Hematopoietic multipotent progenitor cell treated with erythropoietin and hydrocortisone succinate and interleukin-3 and kit ligand, for 17 days (in vitro differentiated cells): ENCODE measurements at regions not wholly inside any gene's neighbourhood (a gene's known extent, or its start where the extent isn't known, plus 50 kb on each side); places are given as distances from the start of the nearest gene placed in this dataset.

Experiments used
- DNase-seq: peaks from one replicate; pipeline ENCODE4 v3.0.0-alpha.2; 2015; ENCODE audit warnings: low spot score

DNA sequence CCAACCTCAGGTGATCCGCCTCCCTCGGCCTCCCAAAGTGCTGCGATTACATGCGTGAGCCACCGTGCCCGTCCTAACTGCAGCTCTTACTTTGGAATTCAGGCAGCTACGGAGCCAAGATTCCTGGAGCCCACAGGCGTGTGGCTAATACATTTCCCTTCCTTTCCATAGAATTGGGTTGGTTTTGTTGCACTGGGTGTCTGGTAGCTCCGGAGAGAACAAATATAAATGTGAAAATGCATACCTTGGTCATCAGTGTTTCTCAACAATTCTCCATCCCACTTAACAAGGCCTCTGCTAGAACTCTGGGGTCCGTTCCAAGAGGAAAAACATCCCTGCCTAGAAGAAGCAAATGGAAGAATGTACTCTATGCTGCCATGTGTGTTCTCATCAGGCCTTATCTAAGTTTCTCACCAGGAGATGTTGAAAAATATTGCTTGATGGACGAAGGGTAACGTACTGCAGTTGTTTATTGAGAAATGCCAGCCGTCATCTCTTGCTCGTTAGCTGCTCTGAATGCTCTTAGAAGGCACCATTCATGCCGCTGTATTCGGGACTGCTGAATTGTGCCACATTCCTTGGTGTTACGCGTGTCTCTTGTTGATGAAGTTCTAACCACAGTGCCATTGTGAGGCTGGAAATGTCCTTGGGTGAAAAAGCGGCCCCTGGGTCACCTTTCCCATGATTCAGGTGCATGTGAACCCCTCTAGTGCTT, 50.5 kb upstream of the CD99 start:
- DNase-seq = no peak

DNA sequence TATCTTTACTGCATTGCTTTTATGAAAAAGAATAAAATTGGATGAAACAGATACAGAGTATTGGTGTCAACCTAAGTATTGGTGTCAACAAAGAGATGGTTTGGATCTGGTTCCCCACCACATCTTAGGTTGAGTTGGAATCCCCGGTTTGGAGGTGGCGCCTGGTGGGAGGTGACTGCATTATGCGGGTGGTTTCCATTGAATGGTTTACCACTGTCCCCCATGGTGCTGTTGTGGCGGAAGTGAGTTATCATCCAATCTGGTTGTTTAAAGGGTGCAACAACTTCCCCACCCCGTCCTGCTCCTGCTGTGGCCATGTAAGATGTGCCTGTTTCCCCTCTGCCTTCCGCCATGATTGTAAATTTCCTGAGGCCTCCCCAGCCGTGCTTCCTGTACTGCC, 52.8 kb upstream of the CD99 start:
- DNase-seq = no peak

DNA sequence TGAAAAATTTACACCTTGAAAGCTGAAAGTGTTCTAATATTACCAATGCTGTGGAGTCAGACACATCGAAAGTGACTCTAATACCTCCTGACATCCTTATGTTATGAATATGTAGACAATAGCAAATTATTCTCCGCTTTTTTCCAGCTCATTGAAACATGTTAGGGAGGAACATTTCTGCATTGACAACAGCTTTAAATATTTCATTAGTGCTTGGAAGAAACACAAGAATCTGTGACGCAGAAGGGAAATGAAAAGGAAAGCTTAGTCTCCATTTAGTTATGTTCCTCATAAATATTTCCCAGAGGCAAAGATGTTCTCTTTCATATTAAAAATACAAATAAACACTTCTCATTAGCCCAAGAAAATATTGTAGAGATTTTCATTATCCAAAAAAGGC, 55.8 kb upstream of the CD99 start:
- DNase-seq = no peak

DNA sequence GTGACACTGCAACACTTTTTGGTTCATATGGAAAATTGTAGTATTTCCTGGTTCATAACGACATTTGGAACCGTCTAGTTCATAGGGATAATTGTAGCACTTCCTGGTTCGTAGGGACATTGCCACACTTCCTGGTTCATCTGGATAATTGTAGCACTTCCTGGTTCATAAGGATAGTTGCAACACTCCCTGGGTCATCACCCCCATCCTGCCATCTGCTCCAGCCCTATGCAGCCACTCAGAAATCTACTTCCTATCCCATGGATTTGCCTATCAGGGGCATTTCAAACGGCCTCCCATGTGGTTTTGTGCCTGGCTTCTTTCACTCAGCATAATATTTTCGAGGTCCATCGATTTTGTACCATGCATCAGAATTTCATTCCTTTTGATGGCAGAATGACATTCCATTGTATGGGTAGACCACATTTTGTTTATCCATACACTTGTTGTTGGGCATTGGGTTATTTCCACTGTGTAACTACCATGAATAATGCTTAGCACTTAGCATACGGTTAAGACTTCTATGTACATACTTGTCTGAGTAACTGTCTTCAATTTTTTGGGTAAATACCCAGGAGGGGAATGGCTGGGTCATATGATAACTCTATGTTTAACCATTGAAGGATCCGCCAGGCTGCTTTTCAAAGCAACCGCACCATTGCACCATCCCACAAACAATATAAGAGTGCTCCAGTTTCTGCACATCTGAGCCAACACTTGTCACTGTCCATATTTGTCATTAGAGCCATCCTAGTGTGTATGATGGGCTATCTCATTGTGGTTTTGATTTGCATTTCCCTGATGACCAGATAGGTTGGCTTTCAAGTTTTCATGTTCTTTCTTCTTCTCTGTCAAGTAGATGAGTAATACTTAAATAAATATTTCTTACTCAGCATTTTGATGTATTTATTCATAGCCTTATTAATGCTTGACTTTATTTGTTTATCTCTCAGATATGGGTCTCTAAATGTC, 58.3 kb upstream of the CD99 start:
- no peak for DNase-seq

DNA sequence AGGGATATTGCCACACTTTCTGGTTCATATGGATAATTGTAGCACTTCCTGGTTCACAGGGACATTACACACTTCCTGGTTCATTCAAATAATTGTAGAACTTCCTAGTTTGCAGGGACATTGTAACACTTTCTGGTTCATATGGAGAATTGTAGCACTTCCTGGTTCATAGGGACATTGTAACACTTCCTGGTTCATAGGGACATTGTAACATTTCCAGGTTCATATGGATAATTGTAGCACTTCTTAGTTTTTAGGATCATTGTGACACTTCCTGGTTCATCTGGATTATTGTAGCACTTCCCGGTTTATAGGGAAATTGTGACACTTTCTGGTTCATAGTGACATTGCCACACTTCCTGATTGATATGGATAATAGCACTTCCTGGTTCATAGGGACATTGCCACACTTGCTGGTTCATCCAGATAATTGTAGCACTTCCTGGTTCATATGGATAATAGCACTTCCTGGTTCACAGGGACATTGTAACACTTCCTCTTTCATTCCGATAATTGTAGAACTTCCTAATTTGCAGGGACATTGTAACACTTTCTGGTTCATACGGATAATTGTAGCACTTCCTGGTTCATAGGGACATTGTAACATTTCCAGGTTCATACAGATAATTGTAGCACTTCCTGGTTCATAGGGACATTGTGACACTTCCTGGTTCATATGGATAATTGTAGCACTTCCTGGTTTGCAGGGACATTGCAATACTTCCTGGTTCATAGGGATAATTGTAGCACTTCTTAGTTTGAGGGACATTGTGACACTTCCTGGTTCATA, 59.2 kb upstream of the CD99 start:
- DNase-seq = no peak

DNA sequence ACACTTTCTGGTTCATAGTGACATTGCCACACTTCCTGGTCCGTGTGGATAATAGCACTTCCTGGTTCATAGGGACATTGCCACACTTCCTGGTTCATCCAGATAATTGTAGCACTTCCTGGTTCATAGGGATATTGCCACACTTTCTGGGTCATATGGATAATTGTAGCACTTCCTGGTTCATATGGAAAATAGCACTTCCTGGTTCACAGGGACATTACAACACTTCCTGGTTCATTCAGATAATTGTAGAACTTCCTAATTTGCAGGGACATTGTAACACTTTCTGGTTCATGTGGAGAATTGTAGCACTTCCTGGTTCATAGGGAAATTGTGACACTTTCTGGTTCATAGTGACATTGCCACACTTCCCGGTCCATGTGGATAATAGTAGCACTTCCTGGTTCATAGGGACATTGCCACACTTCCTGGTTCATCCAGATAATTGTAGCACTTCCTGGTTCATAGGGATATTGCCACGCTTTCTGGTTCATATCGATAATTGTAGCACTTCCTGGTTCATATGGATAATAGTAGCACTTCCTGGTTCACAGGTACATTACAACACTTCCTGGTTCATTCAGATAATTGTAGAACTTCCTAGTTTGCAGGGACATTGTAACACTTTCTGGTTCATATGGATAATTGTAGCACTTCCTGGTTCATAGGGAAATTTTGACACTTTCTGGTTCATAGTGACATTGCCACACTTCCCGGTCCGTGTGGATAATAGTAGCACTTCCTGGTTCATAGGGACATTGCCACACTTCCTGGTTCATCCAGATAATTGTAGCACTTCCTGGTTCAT, 60.0 kb upstream of the CD99 start:
- peak; percentile 67 for DNase-seq

DNA sequence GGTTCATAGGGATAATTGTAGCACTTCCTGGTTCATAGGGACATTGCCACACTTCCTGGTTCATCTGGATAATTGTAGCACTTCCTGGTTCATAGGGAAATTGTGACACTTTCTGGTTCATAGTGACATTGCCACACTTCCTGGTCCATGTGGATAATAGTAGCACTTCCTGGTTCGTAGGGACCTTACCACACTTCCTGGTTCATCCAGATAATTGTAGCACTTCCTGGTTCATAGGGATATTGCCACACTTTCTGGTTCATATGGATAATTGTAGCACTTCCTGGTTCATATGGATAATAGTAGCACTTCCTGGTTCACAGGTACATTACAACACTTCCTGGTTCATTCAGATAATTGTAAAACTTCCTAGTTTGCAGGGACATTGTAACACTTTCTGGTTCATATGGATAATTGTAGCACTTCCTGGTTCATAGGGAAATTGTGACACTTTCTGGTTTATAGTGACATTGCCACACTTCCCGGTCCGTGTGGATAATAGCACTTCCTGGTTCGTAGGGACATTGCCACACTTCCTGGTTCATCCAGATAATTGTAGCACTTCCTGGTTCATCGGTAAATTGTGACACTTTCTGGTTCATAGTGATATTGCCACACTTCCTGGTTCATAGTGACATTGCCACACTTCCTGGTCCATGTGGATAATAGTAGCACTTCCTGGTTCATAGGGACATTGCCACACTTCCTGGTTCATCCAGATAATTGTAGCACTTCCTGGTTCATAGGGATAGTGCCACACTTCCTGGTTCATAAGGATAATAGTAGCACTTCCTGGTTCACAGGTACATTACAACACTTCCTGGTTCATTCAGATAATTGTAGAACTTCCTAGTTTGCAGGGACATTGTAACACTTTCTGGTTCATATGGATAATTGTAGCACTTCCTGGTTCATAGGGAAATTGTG, 60.8 kb upstream of the CD99 start:
- DNase-seq = peak; percentile 79

DNA sequence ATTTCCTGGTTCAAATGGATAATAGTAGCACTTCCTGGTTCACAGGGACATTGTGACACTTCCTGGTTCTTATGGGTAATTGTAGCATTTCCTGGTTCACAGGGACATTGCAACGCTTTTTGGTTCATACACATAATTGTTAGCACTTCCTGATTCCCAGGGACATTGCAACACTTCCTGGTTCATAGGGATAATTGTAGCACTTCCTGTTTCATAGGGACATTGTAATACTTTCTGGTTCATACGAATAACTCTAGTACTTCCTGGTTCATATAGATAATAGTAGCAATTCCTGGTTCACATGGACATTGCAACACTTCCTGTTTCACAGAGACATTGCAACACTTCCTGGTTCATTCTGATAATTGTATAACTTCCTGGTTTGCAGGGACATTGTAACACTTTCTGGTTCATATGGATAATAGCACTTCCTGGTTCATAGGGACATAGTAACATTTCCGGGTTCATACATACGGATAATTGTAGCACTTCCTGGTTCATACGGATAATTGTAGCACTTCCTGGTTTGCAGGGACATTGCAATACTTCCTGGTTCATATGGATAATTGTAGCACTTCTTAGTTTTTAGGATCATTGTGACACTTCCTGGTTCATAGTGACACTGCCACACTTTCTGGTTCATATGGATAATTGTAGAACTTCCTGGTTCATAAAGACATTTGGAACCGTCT, 61.6 kb upstream of the CD99 start:
- peak; percentile 50 for DNase-seq

DNA sequence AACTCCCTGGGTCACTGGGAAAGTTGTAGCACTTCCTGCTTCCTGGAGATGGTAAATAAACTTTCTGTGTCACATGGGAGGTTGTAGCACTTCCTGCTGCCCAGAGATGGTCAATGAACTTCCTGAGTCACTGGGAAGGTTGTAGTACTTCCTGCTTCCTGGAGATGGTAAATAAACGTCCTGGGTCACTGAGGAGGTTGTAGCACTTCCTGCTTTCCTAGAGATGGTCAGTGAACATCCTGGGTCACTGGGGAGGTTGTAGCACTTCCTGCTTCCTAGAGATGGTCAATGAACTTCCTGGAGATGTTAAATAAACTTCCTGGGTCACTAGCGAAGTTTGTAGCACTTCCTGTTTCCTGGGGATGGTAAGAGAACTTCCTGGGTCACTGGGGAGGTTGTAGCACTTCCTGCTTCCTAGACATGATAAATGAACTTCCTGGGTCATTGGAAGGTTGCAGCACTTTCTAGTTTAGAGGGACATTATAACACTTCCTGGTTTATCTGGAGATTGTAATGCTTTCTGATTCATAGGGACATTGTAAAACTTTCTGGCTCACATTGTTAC, 62.3 kb upstream of the CD99 start:
- no peak for DNase-seq

DNA sequence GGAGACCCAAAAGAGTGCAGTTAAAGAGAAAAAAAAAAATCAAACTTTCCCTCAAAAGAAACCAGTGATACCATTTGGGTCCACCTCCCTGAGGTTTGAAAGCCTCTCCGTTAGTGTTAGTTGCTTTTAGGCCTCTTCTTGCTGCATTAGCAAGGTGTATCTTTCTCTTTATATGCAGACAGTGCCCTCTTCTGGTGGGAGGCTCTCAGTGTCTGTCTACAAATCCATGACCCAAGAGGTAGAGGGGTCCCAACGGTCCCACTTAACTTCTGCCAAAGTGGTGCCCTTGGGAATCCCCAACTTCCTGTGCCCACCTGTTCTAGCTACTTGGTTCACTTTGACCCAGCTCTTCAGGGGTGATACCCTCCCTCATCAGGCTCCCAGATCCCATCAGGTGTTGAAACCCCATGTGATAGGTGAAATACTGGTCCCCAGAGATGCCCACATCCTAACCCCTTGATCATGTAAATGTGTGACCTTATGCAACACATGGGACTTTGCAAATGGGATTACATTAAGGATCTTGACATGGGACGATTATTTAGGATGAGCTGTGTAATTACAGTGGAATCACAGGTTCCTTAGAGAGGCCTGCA, 63.7 kb upstream of the CD99 start:
- peak; percentile 46 for DNase-seq

DNA sequence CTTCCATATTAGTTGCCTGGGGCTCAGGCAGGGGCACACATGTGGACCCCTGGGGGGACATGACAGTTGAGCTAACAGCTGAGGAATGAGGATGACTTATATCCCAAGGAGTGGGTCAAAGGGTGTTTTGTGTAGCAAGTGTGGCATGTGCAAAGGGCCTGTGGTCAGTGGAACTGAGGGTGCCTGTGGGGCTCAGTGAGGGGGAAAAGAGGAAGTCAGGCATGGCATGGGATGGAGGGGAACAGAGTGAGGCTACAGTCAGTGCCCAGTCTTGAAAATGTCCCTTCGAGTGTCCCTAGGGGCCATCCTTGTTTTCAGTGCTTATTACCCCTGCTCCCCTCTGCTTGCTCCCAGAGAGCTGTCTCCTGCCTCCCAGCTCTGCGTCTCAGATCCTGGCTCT, 64.3 kb upstream of the CD99 start:
- no peak for DNase-seq

DNA sequence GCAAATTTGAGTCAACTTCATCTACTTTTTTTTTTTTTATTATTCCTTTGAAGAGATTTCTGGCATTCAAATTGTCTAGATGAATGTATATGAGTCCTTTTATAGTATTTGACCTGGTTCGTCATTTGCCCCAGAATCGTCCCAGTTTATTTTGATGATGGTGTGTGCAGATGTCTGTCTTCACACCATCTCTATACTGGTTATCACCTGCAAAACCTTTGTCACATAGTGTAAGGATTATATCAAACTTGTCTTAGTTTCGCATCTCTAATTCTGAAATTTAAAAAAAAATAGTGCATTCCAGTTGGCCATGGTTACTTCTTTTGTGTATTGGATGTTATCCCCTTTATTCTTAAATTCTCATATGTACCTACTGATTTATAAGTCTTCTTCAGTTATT, 70.5 kb upstream of the CD99 start:
- DNase-seq = no peak

DNA sequence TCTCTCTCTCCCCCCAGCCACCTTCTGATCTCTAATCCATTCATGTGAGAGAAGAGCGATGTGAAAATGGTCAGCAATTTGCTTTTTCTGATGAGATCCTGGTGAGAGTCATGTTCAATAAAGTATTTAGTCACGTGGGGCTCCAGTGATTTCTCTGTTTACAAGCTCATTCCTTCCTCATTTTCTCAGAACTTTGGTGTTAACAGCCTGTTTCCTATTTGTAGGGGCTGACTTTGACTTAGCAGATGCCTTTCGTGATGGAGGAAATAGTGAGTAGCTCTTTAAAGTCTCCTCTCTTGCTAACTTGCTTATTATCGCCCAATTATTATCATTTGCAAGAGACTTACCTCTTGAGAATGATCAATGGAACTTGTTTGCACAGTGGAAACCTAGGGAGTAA, 72.6 kb upstream of the CD99 start:
- no peak for DNase-seq

DNA sequence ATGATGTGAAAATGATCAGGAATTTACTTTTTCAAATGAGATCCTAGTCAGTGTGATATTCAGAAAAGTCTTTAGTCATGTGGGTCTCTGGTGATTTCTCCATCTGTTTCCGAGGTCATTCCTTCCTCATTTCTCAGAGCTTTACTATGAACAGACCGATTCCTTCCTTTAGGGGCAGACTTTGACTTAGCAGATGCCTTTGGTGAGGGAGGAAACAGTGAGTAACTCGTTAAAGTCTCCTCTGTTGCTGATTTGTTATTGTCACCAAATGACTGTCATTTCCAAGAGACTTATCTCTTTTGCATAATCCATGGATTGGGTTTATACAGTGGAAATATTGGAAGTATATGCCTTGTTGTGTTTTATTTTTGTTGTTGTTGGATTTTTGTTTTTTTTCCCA, 76.2 kb upstream of the CD99 start:
- no peak for DNase-seq

DNA sequence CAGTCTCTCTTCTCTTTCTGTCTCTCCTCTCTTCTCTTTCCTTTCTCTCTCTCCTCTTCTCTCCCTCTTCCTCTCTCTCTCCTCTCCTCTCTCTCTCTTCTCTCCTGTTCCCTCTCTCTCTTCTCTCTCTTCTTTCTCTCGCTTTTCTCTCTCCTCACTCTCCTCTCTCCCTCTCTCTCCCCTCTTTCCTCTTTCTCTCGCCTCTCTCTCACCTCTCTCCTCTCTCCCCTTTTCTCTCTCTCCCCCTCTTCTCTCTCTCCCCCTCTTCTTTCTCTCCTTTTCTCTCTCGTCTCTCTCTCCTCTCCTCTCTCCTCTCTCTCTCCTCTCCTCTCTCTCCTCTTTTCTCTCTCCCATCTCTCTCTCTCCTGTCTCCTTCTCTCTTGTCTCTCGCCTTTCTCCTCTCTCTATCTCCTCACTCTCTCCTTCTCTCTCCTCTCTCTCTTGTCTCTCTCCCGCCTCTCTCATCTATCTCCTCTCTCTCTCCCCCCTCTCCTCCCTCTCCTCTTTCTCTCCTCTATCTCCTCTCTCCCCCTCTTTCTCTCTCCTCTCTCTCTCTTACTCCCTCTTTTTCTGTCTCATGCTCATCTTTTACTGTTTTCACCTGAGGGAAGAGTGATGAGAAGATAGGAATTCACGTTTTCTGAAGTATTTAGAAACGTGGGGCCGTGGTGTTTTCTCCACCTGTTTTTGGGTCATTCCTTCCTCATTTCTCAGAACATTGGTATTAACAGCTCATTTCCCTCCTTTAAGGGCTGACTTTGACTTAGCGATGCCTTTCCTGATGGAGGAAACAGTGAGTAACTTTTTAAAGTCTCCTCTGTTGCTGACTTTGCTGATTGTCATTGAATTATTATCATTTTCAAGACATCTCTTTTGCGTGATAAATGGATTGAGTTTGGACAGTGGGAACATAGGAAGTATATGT, 80.6 kb upstream of the CD99 start:
- no peak for DNase-seq

DNA sequence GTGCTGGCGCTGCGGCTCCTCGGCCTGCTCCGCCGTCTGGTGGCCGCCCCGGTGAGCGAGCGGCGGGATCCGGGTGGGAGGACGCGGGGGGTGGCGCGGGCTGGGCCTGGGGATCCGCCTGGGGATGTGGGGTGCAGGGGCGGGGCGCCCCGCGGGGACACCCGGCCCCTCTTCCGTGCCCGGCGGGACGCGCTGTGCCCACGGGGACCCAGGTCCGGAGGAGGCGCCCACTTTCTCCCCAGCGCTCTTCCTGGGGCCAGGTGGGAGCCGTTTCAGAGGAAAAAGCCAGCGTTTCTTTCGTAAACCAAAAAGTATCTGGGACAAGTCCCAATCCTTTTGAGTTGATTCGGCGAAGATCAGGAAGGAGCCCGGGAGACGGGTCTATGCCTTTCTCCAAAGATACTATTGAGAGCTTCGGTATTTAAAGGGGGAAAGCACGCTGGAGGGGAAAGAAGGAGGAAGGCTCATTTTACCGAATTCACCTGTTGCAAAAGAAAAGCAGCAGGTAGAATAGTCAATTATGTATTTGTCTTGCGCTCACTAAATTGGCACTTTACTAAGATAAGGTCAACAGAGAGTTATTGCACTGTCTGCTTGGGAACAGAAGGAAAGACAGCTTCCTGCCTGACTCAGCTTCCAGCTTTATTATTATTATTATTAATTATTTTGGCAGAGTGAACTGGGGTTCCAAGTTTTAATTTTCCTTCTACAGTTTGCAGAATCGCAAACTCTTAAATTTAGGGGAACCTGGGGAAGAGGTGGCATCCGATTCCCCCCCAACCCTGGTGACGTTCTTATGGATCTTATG, 81.5 kb upstream of the CD99 start:
- DNase-seq = no peak
